ENCODE measurements at regions not wholly inside any gene's neighbourhood (a gene's known extent, or its start where the extent isn't known, plus 50 kb on each side); places are given as distances from the start of the nearest gene placed in this dataset.

DNA sequence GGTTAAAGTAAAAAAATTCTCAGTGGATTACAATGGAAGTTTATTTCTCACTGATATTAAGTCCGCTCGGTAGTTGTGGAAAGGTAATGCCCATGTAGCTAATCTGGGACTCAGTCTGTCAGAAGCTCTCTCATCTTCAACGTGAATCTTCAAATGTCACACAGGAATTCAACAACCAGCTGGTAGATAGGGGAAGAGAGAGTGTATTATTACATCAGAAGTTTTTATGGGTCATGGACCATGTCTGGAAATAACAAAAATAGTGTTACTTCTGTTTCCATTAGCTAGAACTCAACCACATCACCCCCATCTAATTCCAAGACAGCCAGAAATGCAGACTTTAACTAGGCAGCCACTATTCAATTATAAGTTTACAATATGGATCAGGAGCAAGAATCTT is 506.1 kb upstream of the HTR2C start (continued):
- TF ChIP-seq, protein P1, sequence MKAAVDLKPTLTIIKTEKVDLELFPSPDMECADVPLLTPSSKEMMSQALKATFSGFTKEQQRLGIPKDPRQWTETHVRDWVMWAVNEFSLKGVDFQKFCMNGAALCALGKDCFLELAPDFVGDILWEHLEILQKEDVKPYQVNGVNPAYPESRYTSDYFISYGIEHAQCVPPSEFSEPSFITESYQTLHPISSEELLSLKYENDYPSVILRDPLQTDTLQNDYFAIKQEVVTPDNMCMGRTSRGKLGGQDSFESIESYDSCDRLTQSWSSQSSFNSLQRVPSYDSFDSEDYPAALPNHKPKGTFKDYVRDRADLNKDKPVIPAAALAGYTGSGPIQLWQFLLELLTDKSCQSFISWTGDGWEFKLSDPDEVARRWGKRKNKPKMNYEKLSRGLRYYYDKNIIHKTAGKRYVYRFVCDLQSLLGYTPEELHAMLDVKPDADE (IDR thresholded peaks at IDR 0.05): no peak
- TF ChIP-seq ZNF114 (CRISPR knock-in tag; IDR thresholded peaks at IDR 0.05) (no peak), NANOG (IDR thresholded peaks at IDR 0.05; ENCODE audit: borderline replicate concordance) (no peak), POLR2AphosphoS5 (IDR thresholded peaks at IDR 0.05; ENCODE audit: low read depth) (no peak), EZH2phosphoT487 (IDR thresholded peaks at IDR 0.05; ENCODE audit: unreplicated experiment) (no peak), STAT1 (IDR thresholded peaks at IDR 0.05; ENCODE audit: unreplicated experiment) (no peak)
- TF ChIP-seq, protein P2, sequence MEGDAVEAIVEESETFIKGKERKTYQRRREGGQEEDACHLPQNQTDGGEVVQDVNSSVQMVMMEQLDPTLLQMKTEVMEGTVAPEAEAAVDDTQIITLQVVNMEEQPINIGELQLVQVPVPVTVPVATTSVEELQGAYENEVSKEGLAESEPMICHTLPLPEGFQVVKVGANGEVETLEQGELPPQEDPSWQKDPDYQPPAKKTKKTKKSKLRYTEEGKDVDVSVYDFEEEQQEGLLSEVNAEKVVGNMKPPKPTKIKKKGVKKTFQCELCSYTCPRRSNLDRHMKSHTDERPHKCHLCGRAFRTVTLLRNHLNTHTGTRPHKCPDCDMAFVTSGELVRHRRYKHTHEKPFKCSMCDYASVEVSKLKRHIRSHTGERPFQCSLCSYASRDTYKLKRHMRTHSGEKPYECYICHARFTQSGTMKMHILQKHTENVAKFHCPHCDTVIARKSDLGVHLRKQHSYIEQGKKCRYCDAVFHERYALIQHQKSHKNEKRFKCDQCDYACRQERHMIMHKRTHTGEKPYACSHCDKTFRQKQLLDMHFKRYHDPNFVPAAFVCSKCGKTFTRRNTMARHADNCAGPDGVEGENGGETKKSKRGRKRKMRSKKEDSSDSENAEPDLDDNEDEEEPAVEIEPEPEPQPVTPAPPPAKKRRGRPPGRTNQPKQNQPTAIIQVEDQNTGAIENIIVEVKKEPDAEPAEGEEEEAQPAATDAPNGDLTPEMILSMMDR (conservative IDR thresholded peaks at IDR 0.05; ENCODE audit: low read depth in 2 of 2): no peak
- TF ChIP-seq, protein P3, sequence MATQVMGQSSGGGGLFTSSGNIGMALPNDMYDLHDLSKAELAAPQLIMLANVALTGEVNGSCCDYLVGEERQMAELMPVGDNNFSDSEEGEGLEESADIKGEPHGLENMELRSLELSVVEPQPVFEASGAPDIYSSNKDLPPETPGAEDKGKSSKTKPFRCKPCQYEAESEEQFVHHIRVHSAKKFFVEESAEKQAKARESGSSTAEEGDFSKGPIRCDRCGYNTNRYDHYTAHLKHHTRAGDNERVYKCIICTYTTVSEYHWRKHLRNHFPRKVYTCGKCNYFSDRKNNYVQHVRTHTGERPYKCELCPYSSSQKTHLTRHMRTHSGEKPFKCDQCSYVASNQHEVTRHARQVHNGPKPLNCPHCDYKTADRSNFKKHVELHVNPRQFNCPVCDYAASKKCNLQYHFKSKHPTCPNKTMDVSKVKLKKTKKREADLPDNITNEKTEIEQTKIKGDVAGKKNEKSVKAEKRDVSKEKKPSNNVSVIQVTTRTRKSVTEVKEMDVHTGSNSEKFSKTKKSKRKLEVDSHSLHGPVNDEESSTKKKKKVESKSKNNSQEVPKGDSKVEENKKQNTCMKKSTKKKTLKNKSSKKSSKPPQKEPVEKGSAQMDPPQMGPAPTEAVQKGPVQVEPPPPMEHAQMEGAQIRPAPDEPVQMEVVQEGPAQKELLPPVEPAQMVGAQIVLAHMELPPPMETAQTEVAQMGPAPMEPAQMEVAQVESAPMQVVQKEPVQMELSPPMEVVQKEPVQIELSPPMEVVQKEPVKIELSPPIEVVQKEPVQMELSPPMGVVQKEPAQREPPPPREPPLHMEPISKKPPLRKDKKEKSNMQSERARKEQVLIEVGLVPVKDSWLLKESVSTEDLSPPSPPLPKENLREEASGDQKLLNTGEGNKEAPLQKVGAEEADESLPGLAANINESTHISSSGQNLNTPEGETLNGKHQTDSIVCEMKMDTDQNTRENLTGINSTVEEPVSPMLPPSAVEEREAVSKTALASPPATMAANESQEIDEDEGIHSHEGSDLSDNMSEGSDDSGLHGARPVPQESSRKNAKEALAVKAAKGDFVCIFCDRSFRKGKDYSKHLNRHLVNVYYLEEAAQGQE (IDR thresholded peaks at IDR 0.05; ENCODE audit: unreplicated experiment): no peak

DNA sequence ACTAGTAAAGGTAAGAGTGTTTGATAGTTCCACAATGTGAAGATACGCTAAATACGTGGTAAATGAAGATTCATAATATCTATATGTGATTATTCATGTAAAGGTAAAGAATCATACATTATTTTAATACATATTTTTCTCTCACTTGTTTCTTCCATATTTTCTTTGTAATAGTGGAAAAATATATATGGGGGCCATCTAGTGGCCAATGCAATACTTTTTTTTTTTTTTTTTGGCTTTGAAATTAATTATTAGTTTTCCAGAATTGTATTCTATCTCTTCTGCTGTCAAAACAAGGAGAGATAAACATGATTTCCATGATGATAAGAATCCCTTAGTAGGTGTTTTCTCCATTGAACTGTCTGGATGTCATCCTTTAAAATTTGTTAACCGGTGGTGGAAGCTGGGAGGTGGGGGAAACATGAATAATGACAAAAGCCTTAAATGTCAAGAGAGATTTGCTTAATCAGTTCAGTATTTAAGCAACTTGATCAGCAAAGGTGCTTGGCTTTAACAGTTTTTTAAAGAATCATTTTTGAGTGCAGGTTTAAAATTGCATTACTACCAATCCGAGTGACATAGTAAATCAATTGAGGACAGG is 508.7 kb upstream of the HTR2C start:
- Mint-ChIP-seq H3K27me3 (ENCODE audit: insufficient read depth, low read depth, poor library complexity) (no peaks in the 10 kb centered on the region), H3K27ac (peak overlapping the region; percentile 52; the same call in 1 of the 2 replicates), H3K4me3 (0 out of 3 replicates have a peak overlapping the region, but pooled peaks have one; percentile 7), H3K36me3 (ENCODE audit: low read depth) (peaks cover 15% of the 10 kb centered on the region), H3K9me3 (peaks cover 9% of the 10 kb centered on the region; the same call in 2 of the 3 replicates), H3K4me1 (peaks cover 15% of the 10 kb centered on the region; the same call in 2 of the 3 replicates)
- Histone ChIP-seq H3K36me3 (ENCODE audit: insufficient read depth) (no peaks in the 10 kb centered on the region), H3F3A (replicated peaks; ENCODE audit: low read depth) (no peaks in the 10 kb centered on the region), H3K27ac (ENCODE audit: low read depth) (no peak overlapping the region), H3K4me2 (peak overlapping the region; percentile 63; the same call in 1 of the 2 replicates), H3K27me3 (ENCODE audit: insufficient read depth) (no peaks in the 10 kb centered on the region), H3K79me2 (replicated peaks; ENCODE audit: insufficient read depth) (no peaks in the 10 kb centered on the region), H4K20me1 (replicated peaks; ENCODE audit: insufficient read depth) (no peaks in the 10 kb centered on the region), H3K9me2 (ENCODE audit: insufficient read depth) (no peaks in the 10 kb centered on the region), H3K4me3 (no peak overlapping the region; the same call in 1 of the 2 replicates), H2AFZ (no peak overlapping the region), H3K4me1 (ENCODE audit: insufficient read depth) (peaks cover 18% of the 10 kb centered on the region)
- DNase-seq (ENCODE audit: low spot score) (no peak), ATAC-seq (no peak)
- TF ChIP-seq, protein P2 (conservative IDR thresholded peaks at IDR 0.05; ENCODE audit: low read depth in 2 of 2): peak in 1 of 2 experiments; percentile 57; a peak in 3 of 4 replicates
- no peak for TF ChIP-seq NANOG (IDR thresholded peaks at IDR 0.05; ENCODE audit: borderline replicate concordance)

Data from GM23338 (cell line).